WTC11 (cell line): ENCODE measurements at regions not wholly inside any gene's neighbourhood (a gene's known extent, or its start where the extent isn't known, plus 50 kb on each side); places are given as distances from the start of the nearest gene placed in this dataset.

Experiments used
- ATAC-seq: fragments of 200-7000 bp; cut with Tn5 transposase; 2 replicates; pipeline ENCODE4 v1.10.0; 2021; ENCODE audit warnings: mild to moderate bottlenecking, moderate library complexity
- CTCF ChIA-PET: fragments of 300-600 bp; sonication (Branson Sonifier 250); formaldehyde crosslinking; loops from one replicate; lab custom pipeline; 2021; ENCODE audit warnings: antibody characterized with exemption; lab: Charles Lee
- POLR2A ChIA-PET: fragments of 350-600 bp; sonication (Branson Sonifier 250); formaldehyde crosslinking; loops from one replicate; lab custom pipeline; 2021; ENCODE audit warnings: antibody characterized with exemption; lab: Charles Lee
- DNase-seq: peaks from one replicate; pipeline ENCODE4 v3.0.0; 2021; ENCODE audit warnings: low spot score
- H3K27ac Mint-ChIP-seq: 2 replicates; pipeline ENCODE4 v1.8.0; 2021; ENCODE audit warnings: mixed read lengths
- H3K27me3 Mint-ChIP-seq: 2 replicates; pipeline ENCODE4 v1.8.0; 2021; ENCODE audit warnings: low read depth, mild to moderate bottlenecking, moderate library complexity, mixed read lengths
- H3K36me3 Mint-ChIP-seq: 2 replicates; pipeline ENCODE4 v1.8.0; 2021; ENCODE audit warnings: mixed read lengths
- H3K4me1 Mint-ChIP-seq: 2 replicates; pipeline ENCODE4 v1.8.0; 2022; ENCODE audit warnings: mixed read lengths
- H3K4me3 Mint-ChIP-seq: 2 replicates; pipeline ENCODE4 v1.8.0; 2021; ENCODE audit warnings: mild to moderate bottlenecking, moderate library complexity, mixed read lengths
- H3K9me3 Mint-ChIP-seq: 2 replicates; pipeline ENCODE4 v1.8.0; 2021; ENCODE audit warnings: mixed read lengths
- FOXK1 ChIP-seq: sonication (generic); formaldehyde crosslinking; IDR thresholded peaks from 2 replicates; pipeline ENCODE4 v1.8.0; 2022; ENCODE audit warnings: mild to moderate bottlenecking, moderate library complexity, missing genetic modification reagents
- GTF2I ChIP-seq: fragments of 250-450 bp; sonication (Bioruptor Pico); conservative IDR thresholded peaks from 2 replicates; pipeline ENCODE4 v1.4.0; 2021; ENCODE audit warnings: mild to moderate bottlenecking
- NFE2L1 ChIP-seq: sonication (generic); formaldehyde crosslinking; IDR thresholded peaks from 2 replicates; pipeline ENCODE4 v1.8.1; 2023; ENCODE audit warnings: missing genetic modification reagents
- NR2C2 ChIP-seq: sonication (generic); formaldehyde crosslinking; IDR thresholded peaks from 2 replicates; pipeline ENCODE4 v1.8.0; 2022; ENCODE audit warnings: mild to moderate bottlenecking, missing genetic modification reagents
- TEAD4 ChIP-seq: sonication (generic); formaldehyde crosslinking; IDR thresholded peaks from 2 replicates; pipeline ENCODE4 v1.8.0; 2022; ENCODE audit warnings: mild to moderate bottlenecking, missing genetic modification reagents
- TF ChIP-seq, protein P1 (sequence below): fragments of 250-450 bp; sonication (Bioruptor Pico); IDR thresholded peaks from 2 replicates; pipeline ENCODE4 v1.8.0; 2021; ENCODE audit warnings: mild to moderate bottlenecking
- TF ChIP-seq, protein P2 (sequence below): fragments of 200-600 bp; IDR thresholded peaks from 2 replicates; pipeline ENCODE4 v1.8.0; 2022; ENCODE audit warnings: antibody characterized with exemption
- TF ChIP-seq, protein P3 (sequence below): fragments of 250-450 bp; sonication (Bioruptor Pico); conservative IDR thresholded peaks from 2 replicates; pipeline ENCODE4 v1.9.0; 2021; ENCODE audit warnings: mild to moderate bottlenecking
- TF ChIP-seq, protein P4 (sequence below): sonication (generic); formaldehyde crosslinking; IDR thresholded peaks from 2 replicates; pipeline ENCODE4 v1.8.1; 2023; ENCODE audit warnings: mild to moderate bottlenecking, moderate library complexity, missing genetic modification reagents
- TF ChIP-seq, protein P5 (sequence below): sonication (generic); formaldehyde crosslinking; IDR thresholded peaks from 2 replicates; pipeline ENCODE4 v1.8.1; 2023; ENCODE audit warnings: mild to moderate bottlenecking, missing genetic modification reagents, borderline replicate concordance
- TF ChIP-seq, protein P6 (sequence below): fragments of 250-450 bp; sonication (Bioruptor Pico); IDR thresholded peaks from 2 replicates; pipeline ENCODE4 v1.9.0; 2021; ENCODE audit warnings: moderate library complexity, mild to moderate bottlenecking, inconsistent platforms, borderline replicate concordance

DNA sequence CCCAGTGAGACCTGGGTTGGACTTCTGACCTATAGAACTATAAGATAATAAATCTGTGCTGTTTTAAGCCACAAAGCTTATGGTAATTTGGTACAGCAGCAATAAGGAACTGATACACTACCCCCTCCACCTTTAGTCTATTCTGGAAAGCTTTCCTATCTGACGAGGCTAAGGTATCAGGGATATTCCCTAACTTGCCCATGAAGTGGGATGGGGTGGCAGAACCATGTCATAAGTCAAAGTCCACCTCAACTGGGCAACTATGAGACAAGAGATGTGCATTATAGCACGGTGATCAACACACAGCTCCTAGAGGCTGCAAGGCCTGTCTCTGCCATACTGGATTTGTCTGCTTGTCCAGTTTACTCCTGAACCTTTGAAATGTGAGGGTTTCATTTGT, 146.8 kb upstream of the RAD23B start (continued):
- TF ChIP-seq NFE2L1 (CRISPR knock-in tag) = no peak

DNA sequence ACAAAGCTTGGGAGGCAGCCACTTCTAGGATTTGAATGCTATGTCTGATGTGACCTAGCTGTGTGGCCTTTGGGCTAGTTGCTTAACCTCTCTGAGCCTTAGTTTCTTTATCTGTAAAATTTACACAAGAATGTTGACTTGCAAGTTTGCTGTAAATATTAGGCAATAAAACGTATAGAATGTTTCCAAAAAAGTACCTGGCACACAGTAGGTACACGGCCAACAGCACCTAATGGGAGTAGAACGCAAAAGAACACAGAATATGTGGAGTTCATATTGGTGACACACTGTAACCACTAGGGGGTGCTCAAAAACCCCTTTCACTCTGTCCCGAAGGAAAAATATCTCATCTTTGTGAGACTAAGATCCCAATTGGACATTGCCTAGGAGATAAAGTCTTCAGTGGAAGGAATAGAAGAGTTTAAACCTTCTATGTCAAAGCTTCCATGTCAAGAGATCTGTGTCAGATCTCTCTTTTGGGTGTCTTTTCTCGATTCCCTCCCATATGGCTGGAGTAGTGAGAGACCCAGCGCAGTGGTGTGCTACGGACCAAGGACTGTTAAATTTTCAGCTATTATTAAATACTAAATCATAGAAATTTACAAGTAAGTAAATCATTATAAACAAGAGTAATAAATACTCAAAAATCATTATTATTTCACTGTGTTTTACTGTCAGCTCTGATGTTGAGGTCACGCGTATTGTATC, 145.4 kb upstream of the RAD23B start:
- DNase-seq (no peak), ATAC-seq (peak; percentile 81)
- no peaks in the 10 kb centered on the region for H3K36me3 Mint-ChIP-seq
- H3K27me3 Mint-ChIP-seq = no peaks in the 10 kb centered on the region; the same call in 1 of the 2 replicates
- no peak for TF ChIP-seq FOXK1 (CRISPR knock-in tag)
- TF ChIP-seq, protein P1, sequence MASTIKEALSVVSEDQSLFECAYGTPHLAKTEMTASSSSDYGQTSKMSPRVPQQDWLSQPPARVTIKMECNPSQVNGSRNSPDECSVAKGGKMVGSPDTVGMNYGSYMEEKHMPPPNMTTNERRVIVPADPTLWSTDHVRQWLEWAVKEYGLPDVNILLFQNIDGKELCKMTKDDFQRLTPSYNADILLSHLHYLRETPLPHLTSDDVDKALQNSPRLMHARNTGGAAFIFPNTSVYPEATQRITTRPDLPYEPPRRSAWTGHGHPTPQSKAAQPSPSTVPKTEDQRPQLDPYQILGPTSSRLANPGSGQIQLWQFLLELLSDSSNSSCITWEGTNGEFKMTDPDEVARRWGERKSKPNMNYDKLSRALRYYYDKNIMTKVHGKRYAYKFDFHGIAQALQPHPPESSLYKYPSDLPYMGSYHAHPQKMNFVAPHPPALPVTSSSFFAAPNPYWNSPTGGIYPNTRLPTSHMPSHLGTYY (CRISPR knock-in tag) = no peak
- 0 out of 2 replicates have a peak, but pooled peaks have one; percentile 31 for TF ChIP-seq GTF2I (CRISPR knock-in tag)
- TF ChIP-seq TEAD4 (CRISPR knock-in tag) = no peak
- TF ChIP-seq, protein P2, sequence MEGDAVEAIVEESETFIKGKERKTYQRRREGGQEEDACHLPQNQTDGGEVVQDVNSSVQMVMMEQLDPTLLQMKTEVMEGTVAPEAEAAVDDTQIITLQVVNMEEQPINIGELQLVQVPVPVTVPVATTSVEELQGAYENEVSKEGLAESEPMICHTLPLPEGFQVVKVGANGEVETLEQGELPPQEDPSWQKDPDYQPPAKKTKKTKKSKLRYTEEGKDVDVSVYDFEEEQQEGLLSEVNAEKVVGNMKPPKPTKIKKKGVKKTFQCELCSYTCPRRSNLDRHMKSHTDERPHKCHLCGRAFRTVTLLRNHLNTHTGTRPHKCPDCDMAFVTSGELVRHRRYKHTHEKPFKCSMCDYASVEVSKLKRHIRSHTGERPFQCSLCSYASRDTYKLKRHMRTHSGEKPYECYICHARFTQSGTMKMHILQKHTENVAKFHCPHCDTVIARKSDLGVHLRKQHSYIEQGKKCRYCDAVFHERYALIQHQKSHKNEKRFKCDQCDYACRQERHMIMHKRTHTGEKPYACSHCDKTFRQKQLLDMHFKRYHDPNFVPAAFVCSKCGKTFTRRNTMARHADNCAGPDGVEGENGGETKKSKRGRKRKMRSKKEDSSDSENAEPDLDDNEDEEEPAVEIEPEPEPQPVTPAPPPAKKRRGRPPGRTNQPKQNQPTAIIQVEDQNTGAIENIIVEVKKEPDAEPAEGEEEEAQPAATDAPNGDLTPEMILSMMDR = peak; percentile 73
- H3K9me3 Mint-ChIP-seq = no peaks in the 10 kb centered on the region
- no peak overlapping the region for H3K27ac Mint-ChIP-seq
- ChIA-PET CTCF (interaction anchor here (0.7 to 2.1 kb wide), 5 partner anchors 10 to 34 kb away, joined by 3 to 7 read pairs (median 3); no protein-coding TSS in a partner anchor), POLR2A (no interaction called here)
- H3K4me3 Mint-ChIP-seq = no peak overlapping the region
- no peaks in the 10 kb centered on the region for H3K4me1 Mint-ChIP-seq

DNA sequence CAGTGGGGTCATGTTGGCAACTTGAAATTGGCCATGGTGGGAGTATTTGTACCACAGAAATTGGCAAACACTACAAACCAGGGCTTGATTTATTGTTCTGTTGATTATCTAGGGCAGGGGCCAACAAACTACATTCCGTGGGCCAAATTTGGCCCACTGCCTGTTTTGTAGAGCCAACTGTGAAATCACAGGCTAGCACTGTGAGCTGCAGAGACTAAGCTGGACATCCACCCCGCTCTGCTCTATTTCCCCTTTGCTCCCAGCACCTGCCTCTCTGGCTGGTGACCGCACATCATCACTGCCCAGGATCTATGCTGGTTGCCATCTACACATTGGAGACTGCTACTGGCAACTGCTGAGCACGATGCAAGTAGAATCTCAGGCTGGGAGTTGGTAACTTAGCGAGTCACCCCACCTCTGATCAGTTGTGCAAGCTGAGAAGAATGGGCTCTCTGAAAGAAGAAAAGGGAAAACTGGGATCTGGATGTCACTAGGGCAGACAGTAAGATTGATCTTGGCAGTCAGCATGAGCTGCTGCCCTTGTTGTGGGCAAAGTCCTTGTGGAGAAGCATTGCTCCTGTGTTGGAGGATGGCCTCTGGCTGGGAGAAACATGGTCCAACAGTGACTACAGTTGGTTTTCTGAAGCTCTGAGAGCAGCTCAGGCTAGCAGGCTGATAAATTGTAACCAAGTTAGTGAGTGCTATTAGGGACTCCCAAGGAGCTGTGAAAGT, 144.7 kb upstream of the RAD23B start:
- DNase-seq = no peak
- no peaks in the 10 kb centered on the region; the same call in 1 of the 2 replicates for H3K27me3 Mint-ChIP-seq
- ChIA-PET CTCF (interaction anchor here (0.7 to 2.1 kb wide), 4 partner anchors 11 to 34 kb away, joined by 3 to 7 read pairs (median 4); no protein-coding TSS in a partner anchor), POLR2A (no interaction called here)
- no peak for ATAC-seq
- H3K4me1 Mint-ChIP-seq = no peaks in the 10 kb centered on the region
- TF ChIP-seq, protein P3, sequence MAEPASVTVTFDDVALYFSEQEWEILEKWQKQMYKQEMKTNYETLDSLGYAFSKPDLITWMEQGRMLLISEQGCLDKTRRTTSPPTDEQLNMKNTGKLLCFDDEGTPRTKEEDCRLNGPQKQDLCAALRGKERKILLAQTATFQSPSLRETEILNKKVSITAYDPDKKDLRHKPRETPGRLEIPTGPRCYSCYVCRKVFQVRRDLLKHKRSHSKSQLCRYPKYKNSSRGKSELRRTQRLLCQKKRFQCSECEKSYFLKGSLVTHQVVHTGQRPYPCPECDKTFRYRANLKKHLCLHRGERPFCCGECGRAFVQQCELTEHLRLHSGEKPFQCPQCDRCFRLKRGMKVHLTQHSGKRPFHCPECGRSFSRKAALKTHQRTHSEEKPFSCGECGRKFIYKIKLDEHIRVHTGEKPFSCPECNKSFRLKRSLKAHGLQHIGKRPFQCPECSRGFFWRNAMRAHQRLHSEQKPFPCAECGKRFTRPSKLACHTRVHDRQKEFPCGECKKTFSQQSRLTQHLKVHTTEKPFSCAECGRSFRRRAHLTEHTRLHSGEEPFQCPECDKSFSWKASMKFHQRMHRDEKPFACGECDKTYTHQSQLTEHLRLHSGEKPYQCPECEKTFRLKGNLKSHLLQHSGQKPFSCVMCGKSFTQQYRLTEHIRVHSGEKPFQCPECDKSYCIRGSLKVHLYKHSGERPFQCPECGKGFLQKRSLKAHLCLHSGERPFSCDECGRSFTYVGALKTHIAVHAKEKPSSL (CRISPR knock-in tag) = no peak
- H3K4me3 Mint-ChIP-seq = no peak overlapping the region
- no peak overlapping the region for H3K27ac Mint-ChIP-seq
- H3K9me3 Mint-ChIP-seq = no peaks in the 10 kb centered on the region
- H3K36me3 Mint-ChIP-seq = no peaks in the 10 kb centered on the region

DNA sequence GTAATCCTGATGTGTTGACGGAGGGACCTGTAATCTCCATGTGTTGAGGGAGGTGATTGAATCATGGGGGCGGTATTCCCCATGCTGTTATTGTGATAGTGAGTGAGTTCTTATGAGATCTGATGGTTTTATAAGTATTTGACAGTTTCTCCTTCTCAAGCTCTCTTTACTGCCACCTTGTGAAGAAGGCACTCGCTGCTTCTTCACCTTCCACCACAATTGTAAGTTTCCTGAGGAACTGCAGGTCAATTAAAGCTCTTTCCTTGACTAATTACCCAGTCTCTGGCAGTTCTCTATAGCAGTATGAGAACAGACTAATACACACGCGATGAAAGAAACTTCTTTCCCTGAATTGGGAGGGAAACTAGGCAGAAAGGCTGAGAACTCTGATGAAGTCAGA, 141.1 kb upstream of the RAD23B start:
- H3K9me3 Mint-ChIP-seq = no peaks in the 10 kb centered on the region
- ATAC-seq (no peak), DNase-seq (no peak)
- H3K4me1 Mint-ChIP-seq = no peaks in the 10 kb centered on the region
- H3K27ac Mint-ChIP-seq = no peak overlapping the region
- no peak overlapping the region for H3K4me3 Mint-ChIP-seq
- H3K27me3 Mint-ChIP-seq = no peaks in the 10 kb centered on the region; the same call in 1 of the 2 replicates
- CTCF ChIA-PET = interaction anchor here (0.7 to 1.5 kb wide), 8 partner anchors 8 to 33 kb away, joined by 3 to 6 read pairs (median 4); no protein-coding TSS in a partner anchor
- H3K36me3 Mint-ChIP-seq = no peaks in the 10 kb centered on the region
- POLR2A ChIA-PET = no interaction called here
- TF ChIP-seq NR2C2 (CRISPR knock-in tag) = no peak
- TF ChIP-seq, protein P4, sequence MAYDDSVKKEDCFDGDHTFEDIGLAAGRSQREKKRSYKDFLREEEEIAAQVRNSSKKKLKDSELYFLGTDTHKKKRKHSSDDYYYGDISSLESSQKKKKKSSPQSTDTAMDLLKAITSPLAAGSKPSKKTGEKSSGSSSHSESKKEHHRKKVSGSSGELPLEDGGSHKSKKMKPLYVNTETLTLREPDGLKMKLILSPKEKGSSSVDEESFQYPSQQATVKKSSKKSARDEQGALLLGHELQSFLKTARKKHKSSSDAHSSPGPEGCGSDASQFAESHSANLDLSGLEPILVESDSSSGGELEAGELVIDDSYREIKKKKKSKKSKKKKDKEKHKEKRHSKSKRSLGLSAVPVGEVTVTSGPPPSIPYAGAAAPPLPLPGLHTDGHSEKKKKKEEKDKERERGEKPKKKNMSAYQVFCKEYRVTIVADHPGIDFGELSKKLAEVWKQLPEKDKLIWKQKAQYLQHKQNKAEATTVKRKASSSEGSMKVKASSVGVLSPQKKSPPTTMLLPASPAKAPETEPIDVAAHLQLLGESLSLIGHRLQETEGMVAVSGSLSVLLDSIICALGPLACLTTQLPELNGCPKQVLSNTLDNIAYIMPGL = no peak
- TF ChIP-seq, protein P5, sequence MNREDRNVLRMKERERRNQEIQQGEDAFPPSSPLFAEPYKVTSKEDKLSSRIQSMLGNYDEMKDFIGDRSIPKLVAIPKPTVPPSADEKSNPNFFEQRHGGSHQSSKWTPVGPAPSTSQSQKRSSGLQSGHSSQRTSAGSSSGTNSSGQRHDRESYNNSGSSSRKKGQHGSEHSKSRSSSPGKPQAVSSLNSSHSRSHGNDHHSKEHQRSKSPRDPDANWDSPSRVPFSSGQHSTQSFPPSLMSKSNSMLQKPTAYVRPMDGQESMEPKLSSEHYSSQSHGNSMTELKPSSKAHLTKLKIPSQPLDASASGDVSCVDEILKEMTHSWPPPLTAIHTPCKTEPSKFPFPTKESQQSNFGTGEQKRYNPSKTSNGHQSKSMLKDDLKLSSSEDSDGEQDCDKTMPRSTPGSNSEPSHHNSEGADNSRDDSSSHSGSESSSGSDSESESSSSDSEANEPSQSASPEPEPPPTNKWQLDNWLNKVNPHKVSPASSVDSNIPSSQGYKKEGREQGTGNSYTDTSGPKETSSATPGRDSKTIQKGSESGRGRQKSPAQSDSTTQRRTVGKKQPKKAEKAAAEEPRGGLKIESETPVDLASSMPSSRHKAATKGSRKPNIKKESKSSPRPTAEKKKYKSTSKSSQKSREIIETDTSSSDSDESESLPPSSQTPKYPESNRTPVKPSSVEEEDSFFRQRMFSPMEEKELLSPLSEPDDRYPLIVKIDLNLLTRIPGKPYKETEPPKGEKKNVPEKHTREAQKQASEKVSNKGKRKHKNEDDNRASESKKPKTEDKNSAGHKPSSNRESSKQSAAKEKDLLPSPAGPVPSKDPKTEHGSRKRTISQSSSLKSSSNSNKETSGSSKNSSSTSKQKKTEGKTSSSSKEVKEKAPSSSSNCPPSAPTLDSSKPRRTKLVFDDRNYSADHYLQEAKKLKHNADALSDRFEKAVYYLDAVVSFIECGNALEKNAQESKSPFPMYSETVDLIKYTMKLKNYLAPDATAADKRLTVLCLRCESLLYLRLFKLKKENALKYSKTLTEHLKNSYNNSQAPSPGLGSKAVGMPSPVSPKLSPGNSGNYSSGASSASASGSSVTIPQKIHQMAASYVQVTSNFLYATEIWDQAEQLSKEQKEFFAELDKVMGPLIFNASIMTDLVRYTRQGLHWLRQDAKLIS = no peak
- TF ChIP-seq, protein P6, sequence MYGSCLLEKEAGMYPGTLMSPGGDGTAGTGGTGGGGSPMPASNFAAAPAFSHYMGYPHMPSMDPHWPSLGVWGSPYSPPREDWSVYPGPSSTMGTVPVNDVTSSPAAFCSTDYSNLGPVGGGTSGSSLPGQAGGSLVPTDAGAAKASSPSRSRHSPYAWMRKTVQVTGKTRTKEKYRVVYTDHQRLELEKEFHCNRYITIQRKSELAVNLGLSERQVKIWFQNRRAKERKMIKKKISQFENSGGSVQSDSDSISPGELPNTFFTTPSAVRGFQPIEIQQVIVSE (CRISPR knock-in tag) = no peak
